Fibroblast of skin of left biceps (primary cell): ENCODE measurements at regions not wholly inside any gene's neighbourhood (a gene's known extent, or its start where the extent isn't known, plus 50 kb on each side); places are given as distances from the start of the nearest gene placed in this dataset.
"Not testable (repeated sequence)": the region's sequence is repeated elsewhere in the genome, so short reads cannot be mapped to it uniquely, and the experiment has no call there.

Source experiments
- DNase-seq, 2 experiments: peaks; one replicate each; pipeline ENCODE4 v3.0.0-alpha.2; 2013; ENCODE audit warnings: low read depth in 2 of 2

DNA sequence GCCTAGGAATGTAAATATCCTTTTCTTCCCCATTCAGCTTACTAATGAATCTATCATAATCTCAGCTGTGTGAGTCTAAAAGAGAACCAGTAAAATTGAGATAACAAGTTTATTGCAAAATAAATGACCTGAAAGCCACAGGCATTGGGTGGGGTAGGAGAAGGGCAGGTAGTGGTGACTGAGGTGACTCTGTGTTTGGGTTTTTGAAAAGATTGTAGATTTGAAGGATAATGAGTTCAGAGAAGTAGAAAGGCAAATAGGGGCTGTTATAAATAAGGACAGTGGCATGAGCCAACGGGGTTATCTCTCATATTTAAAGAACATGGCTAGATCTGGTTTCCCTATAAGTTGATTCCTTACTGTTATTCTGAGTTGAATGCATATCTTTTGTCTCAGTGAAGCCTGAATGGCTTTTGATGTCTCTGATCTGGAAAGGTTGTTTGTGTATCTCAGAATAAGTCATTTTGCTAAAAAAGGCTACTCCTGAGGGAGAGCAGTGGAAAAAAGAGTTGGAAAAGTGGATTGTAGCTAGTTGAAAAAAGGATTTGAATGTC is 92.3 kb upstream of the TPTE start:
- DNase-seq: not testable (repeated sequence)

DNA sequence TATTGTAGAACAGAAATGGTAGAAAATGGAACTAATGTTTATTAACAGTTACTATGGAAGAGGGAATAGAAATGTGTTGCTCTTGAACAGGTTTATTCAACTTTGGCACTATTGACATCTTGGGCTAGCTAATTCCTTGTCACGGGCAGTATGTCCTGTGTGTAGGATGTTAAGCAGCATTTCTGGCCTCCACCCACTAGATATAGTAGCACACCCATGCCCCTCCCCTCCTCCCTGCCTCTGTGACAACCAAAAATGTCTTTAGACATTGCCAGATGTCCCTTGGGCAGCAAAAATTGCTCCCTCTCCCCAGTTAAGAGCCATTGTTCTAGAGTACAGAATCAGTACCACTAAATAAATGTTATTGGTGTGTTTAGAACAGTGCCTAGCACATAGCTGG is 91.4 kb upstream of the TPTE start:
- no peak for DNase-seq

DNA sequence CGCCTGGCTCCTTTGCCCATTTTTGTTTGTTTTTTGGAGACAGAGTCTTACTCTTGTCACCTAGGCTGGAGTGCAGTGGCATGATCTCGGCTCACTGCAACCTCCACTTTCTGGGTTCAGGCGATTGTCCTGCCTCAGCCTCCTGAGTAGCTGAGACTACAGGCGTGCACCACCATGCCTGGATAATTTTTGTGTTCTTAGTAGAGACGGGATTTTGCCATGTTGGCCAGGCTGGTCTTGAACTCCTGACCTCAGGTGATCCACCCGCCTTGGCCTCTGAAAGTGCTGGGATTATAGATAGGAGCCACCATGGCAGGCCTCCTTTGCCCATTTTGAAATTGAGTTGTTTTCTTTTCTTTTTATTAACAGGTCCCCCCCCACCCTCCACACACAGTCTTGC is 89.4 kb upstream of the TPTE start:
- DNase-seq: not testable (repeated sequence)

DNA sequence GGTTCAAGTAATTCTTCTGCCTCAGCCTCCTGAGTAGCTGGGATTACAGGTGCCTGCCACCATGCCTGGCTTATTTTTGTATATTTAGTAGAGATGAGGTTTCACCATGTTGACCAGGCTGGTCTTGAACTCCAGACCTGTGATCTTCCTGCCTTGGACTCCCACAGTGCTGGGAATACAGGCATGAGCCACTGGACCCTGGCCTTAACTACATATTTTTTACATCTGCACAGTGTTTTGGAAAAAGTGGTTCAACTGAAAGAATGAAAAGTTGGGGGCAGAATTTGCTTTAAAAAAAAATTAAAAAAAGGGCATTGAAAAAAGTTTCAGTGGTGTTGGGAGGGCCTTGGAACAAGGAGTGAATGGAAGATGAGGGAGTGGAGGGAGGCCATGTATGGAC is 88.9 kb upstream of the TPTE start:
- DNase-seq: not testable (repeated sequence)

DNA sequence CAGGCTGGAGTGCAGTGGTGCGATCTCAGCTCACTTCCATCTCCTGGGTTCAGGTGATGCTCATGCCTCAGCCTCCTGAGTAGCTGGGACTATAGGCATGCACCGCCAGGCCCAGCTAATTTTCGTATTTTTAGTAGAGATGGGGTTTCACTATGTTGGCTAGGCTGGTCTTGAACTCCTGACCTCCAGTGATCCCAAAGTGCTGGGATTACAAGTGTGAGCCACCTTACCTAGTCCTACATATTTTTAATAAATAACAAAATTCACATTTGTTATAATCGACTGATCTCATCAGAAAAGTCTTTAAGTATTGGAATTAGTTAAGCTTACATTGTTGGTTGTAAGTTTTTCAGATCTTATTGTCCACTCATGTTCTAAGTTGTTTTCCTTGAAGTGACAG is 83.4 kb upstream of the TPTE start:
- DNase-seq: not testable (repeated sequence)

DNA sequence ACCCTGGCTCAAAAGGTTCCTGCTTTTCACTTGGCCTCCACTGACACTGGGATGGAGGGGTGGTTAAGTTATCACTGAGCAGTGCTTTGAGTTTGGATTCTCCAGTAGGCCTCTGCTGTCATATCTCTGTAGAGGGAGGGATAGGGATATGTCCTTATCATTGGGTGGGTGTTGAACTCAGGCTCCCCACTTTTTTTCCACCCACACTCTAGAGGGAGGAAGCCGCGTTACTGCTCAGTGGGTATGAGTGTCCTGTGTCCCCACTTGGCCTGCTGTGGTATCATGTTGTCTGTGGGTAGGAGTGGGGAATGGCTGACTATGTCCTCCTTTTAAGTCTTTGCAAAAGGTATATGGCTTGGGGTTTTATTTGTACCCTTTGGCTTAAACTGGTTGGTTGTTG is 80.7 kb upstream of the TPTE start:
- DNase-seq: not testable (repeated sequence)

DNA sequence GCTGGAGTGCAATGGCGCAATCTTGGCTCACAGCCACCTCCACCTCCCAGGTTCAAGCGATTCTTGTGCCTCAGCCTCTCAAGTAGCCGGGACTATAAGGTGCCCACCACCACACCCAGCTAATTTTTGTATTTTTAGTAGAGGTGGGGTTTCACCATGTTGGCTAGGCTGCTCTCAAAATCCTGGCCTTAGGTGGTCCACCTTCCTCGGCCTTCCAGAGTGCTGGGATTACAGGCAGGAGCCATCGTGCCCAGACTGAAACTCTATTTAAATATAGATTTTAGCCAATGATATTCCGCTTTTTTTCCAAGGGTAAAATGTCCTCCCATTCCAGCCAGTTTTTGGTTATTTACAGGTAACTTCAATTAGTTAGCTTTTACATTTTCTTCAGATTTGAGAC is 79.4 kb upstream of the TPTE start:
- not testable (repeated sequence) for DNase-seq

DNA sequence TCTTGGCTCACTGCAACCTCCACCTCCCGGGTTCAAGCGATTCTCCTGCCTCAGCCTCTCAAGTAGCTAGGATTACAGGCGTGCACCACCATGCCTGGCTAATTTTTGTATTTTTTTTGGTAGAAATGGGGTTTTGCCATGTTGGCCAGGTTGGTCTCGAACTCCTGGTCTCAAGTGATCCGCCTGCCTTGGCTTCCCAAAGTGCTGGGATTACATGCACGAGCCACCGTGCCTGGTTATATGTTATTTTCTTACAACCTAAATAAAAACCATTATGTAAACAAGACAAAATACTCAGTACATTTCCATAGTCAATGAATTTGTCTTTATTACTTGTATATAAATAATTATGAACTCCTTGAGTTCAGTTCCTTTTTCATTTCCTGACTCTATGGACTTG is 75.7 kb upstream of the TPTE start:
- not testable (repeated sequence) for DNase-seq

DNA sequence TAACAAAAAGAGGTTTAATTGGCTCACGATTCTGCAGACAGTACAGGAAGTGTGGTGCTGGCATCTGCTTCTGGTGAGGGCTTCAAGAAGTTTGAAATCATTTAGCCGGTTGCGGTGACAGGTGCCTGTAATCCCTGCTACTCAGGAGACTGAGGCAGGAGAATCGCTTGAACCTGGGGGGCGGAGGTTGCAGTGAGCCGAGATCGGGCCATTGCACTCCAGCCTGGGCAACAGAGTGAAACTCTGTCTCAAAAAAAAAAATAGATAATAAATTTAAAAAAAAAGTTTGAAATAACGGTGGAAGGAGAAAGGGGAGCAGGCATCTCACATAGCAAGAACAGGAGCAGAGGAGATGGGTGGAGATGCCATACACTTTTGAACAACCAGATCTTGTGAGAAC is 71.9 kb upstream of the TPTE start:
- not testable (repeated sequence) for DNase-seq

DNA sequence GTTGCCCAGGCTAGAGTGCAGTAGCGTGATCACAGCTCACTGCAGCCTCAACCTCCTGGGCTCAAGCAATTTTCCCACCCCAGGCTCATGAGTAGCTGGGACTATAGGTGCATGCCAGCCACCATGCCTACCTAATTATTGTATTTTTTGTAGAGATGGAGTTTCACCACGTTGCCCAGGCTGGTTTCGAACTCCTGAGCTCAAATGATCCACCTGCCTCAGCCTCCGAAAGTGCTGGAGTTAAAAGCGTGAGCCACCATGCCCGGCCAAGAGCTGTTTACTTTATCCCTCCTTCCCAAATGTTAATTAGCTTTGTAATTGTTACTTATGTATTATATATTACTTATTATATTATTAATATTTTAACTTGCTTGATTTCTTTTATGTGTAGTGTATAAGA is 70.1 kb upstream of the TPTE start:
- DNase-seq: not testable (repeated sequence)

DNA sequence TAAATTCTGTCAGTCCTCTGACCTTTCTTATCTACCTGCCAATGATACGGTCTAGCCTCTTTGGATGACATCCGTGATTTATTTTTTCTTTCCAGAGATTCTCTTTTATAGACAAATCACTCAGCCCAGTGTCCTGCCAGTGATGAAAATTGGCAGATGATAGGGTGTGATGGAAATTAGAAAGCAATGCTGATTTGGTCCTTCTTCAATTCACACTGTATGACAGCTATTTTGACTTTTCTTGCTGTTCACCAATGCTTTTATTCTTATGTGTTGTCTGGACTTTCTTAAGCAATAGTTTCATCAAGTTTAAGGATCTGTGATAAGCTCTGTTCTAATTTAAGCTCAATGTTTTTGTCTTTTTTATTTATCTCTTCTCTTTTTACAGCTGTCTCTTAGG is 63.6 kb upstream of the TPTE start:
- not testable (repeated sequence) for DNase-seq

DNA sequence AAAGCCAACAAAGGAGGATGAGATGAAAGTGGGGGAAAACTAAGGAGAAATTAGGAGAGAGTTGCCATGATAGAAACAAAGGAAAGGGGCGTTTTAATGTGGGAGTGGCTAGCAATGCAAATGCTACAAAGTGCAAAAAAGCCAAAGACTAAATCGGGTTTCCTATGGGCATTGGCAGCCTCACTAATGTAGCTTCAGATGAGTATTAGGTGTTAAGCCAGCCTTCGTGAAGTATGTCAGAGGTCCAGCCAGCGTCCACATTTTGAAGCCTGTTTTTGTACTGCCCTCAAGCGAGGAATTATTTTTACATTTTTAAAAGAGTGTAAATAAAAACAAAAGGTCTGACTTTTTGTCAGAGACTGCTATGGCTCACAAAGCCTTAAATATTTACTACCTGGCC is 60.4 kb upstream of the TPTE start:
- DNase-seq: not testable (repeated sequence)

DNA sequence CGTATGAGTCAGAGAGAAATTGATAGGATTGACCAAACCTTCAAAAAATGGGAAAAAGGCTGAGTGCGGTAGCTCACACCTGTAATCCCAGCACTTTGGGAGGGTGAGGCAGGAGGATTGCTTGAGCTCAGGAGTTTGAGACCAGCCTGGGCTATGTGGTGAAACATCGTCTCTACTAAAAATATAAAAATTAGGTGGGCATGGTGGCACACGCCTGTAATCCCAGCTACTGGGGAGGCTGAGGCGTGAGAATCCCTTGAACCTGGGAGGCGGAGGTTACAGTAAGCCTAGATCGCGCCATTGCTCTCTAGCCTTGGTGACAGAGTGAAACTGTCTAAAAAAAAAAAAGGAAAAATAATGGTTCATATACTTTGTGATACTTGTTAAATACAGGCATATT is 59.9 kb upstream of the TPTE start:
- DNase-seq: not testable (repeated sequence)

DNA sequence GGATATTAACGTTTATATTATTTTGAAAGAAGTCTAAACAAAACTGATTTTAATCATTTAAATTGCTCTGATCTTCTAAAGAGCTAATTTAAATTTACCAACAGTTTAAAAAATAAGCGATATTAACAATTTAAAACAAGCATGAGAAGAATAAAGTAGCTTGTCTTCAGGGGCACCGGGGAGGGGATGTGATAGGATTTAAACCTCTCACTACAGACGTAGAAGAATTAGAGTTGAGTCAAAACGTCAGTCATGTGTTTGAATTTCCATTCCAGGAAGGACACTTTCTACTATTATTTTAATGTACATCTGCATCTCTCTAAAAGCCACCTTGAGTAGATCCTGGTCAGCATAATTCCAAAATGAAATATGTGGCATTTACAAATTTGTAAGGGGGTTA is 58.2 kb upstream of the TPTE start:
- no peak for DNase-seq

DNA sequence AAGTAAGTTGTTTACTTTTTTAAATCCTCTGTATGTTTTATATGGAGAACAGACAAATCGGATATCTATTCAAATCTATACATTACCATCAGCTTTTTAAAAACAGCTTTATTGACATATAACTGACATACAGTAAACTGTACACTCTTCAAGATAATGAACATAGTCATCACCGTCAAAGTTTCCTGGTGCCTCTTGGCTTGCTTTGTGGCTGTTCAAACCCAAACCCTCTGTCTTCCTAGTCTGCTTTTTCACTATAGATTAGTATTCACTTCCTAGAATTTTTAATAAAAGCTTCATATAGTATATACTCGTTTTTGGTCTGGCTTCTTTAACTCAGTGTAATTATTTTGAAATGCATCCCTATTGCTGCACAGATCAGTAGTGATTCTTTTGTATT is 56.4 kb upstream of the TPTE start:
- DNase-seq: no peak

DNA sequence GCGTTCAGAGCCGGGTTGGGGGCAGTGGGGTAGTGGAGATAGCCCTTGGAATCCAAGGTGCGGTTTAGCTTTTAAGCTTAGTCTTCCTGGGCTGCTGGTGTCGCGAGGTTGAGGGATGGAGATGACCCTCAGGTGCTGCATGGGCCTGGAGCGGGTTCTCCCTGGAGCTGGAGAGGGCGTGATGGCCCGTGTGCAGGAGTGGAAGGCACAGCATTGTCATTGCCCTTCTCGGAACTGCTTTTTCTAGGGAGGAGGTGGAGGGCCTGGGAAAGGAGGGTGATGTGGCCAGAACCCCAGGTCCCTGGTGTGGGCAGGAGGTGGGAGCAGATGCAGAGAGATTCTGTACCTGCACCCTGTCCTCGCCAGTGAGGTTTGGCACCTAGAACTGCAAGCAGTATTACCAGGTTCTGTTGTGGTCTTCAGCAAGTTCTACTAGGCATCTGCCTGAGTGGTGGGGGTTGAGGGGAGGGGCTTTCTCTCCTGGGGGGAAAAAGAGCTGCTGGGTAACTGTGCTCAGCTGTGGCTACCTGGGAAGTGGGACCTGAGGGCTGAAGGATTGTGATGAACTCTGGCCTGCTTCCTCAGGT is 55.8 kb upstream of the TPTE start:
- DNase-seq: not testable (repeated sequence)

DNA sequence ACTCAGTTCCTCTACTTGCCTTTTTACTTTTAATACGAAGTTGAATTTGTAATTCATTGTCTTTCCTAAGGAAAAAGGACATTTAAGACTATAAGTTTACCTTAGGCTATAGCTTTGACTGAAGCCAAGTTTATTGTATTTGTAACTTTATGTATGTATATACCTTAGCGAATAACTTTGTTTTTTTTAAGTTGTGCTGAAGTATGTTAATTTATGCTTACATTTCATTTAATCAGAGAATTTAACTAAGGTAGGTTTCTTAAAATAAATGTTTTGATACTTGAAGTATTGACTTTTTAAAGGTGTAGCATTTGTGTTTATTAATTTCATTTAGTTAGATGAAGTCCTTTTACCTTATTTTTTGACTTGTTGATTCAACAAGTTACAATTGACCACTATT is 55.2 kb upstream of the TPTE start:
- DNase-seq: no peak
